T-cell (primary cell): ENCODE measurements at regions not wholly inside any gene's neighbourhood (a gene's known extent, or its start where the extent isn't known, plus 50 kb on each side); places are given as distances from the start of the nearest gene placed in this dataset.

Source experiments
- ATAC-seq, 4 experiments: fragments of 200-7000 bp in 3 of 4; fragments of 150-1000 bp in 1 of 4; cut with Tn5 transposase; replicated peaks in 1 of 4; 1 replicate in 3 of 4; 2 replicates in 1 of 4; pipeline ENCODE4 v1.10.0; 2021; ENCODE audit warnings: moderate library complexity in 3 of 4, mild to moderate bottlenecking in 2 of 4, moderate number of reproducible peaks in 1 of 4
- CTCF ChIA-PET, 2 donors: fragments of 300-600 bp; sonication (Branson Sonifier 250); formaldehyde crosslinking; loops; one replicate each; lab custom pipeline; 2022; ENCODE audit warnings: antibody characterized with exemption in 2 of 2; lab: Charles Lee
- POLR2A ChIA-PET, 2 donors: fragments of 300-600 bp; sonication (Branson Sonifier 250); formaldehyde crosslinking; loops; one replicate each; lab custom pipeline; 2022; ENCODE audit warnings: antibody characterized with exemption in 2 of 2; lab: Charles Lee
- DNase-seq, 35 experiments: peaks; one replicate each; pipeline versions ENCODE4 v3.0.0 to v3.0.0-alpha.2; 2013 to 2023
- H3K27ac ChIP-seq: one replicate; pipeline ENCODE4 v1.5.1; 2013; ENCODE audit warnings: low read length
- H3K27me3 ChIP-seq, 2 experiments: replicated peaks in 1 of 2; 1 replicate in 1 of 2; 2 replicates in 1 of 2; pipeline versions ENCODE4 v1.6.1 to v1.7.0; 2013; ENCODE audit warnings: low read length in 1 of 2, mixed read lengths in 1 of 2; ENCODE audit not compliant: control insufficient read depth in 2 of 2, insufficient read depth in 2 of 2; ENCODE audit errors: extremely low read depth in 1 of 2
- H3K36me3 ChIP-seq, 2 donors: 1 replicate in 1 of 2; 2 replicates in 1 of 2; pipeline versions ENCODE4 v1.6.1 to v1.7.0; 2013; ENCODE audit warnings: low read length in 1 of 2; ENCODE audit not compliant: control insufficient read depth in 2 of 2, insufficient read depth in 1 of 2; ENCODE audit errors: extremely low read depth in 1 of 2
- H3K4me1 ChIP-seq, 2 experiments: 1 replicate in 1 of 2; 2 replicates in 1 of 2; pipeline versions ENCODE4 v1.6.1 to v1.7.0; 2013; ENCODE audit warnings: low read length in 2 of 2, mixed read lengths in 1 of 2; ENCODE audit not compliant: insufficient read depth in 2 of 2, control insufficient read depth in 1 of 2; ENCODE audit errors: extremely low read depth in 1 of 2
- H3K4me3 ChIP-seq, 2 donors: 1 replicate in 1 of 2; 2 replicates in 1 of 2; pipeline versions ENCODE4 v1.5.1 to v1.7.0; 2013; ENCODE audit warnings: mild to moderate bottlenecking in 2 of 2, low read length in 1 of 2, moderate library complexity in 1 of 2; ENCODE audit not compliant: control insufficient read depth in 1 of 2; ENCODE audit errors: extremely low read depth in 1 of 2
- H3K9me3 ChIP-seq: 2 replicates; pipeline ENCODE4 v1.7.0; 2013
- H3K27ac Mint-ChIP-seq, 2 donors: one replicate each; pipeline ENCODE4 v1.8.0; 2020 to 2021; ENCODE audit warnings: mild to moderate bottlenecking in 2 of 2, mixed read lengths in 2 of 2
- H3K27me3 Mint-ChIP-seq, 2 donors: one replicate each; pipeline ENCODE4 v1.8.0; 2021 to 2022; ENCODE audit warnings: mixed read lengths in 2 of 2
- H3K36me3 Mint-ChIP-seq: one replicate; pipeline ENCODE4 v1.8.0; 2021; ENCODE audit warnings: mixed read lengths
- H3K4me1 Mint-ChIP-seq, 3 donors: one replicate each; pipeline ENCODE4 v1.8.0; 2020 to 2022; ENCODE audit warnings: mixed read lengths in 3 of 3, mild to moderate bottlenecking in 1 of 3
- H3K4me3 Mint-ChIP-seq, 3 donors: one replicate each; pipeline ENCODE4 v1.8.0; 2020 to 2022; ENCODE audit warnings: mild to moderate bottlenecking in 3 of 3, mixed read lengths in 3 of 3, moderate library complexity in 3 of 3
- H3K9me3 Mint-ChIP-seq, 3 donors: one replicate each; pipeline ENCODE4 v1.8.0; 2020 to 2022; ENCODE audit warnings: mixed read lengths in 3 of 3
- WGBS: methylation state at CpG from one replicate; pipeline ENCODE4 v1.1.5; 2013; ENCODE audit warnings: missing lambda C conversion rate; ENCODE audit not compliant: insufficient coverage; 5-methylcytosine and 5-hydroxymethylcytosine counted together

GRCh38 chr12:88726806-88727720, 146.8 kb upstream of the KITLG start:
- Histone ChIP-seq H3K27me3 (no peaks in the 10 kb centered on the region), H3K27ac (no peak overlapping the region), H3K9me3 (no peaks in the 10 kb centered on the region), H3K36me3 (no peaks in the 10 kb centered on the region), H3K4me1 (no peaks in the 10 kb centered on the region), H3K4me3 (no peak overlapping the region)
- no peaks in the 10 kb centered on the region for H3K27me3 Mint-ChIP-seq
- ChIA-PET POLR2A (no interaction called here), CTCF (no interaction called here)
- DNase-seq (no peak), ATAC-seq (no peak)
- WGBS: 86% methylated on average over 1 of the region's 3 CpGs
- no peaks in the 10 kb centered on the region for H3K9me3 Mint-ChIP-seq
- no peak overlapping the region for H3K27ac Mint-ChIP-seq
- H3K4me1 Mint-ChIP-seq: no peaks in the 10 kb centered on the region
- no peaks in the 10 kb centered on the region for H3K36me3 Mint-ChIP-seq
- H3K4me3 Mint-ChIP-seq: no peak overlapping the region

GRCh38 chr12:88725592-88726143, 145.4 kb upstream of the KITLG start:
- H3K27me3 Mint-ChIP-seq: no peaks in the 10 kb centered on the region
- H3K27ac ChIP-seq: no peak overlapping the region
- no peaks in the 10 kb centered on the region for H3K27me3 ChIP-seq
- no peaks in the 10 kb centered on the region for H3K4me1 Mint-ChIP-seq
- DNase-seq: no peak
- no peaks in the 10 kb centered on the region for H3K4me1 ChIP-seq
- H3K36me3 ChIP-seq: no peaks in the 10 kb centered on the region
- ChIA-PET POLR2A (no interaction called here), CTCF (no interaction called here)
- no CpG with 5 or more reads among the region's 1 CpG for WGBS
- ATAC-seq: no peak
- H3K27ac Mint-ChIP-seq: no peak overlapping the region
- H3K4me3 Mint-ChIP-seq: no peak overlapping the region
- no peaks in the 10 kb centered on the region for H3K9me3 ChIP-seq
- H3K36me3 Mint-ChIP-seq: no peaks in the 10 kb centered on the region
- H3K4me3 ChIP-seq: no peak overlapping the region
- no peaks in the 10 kb centered on the region for H3K9me3 Mint-ChIP-seq

- Mint-ChIP-seq H3K9me3 (no peaks in the 10 kb centered on the region), H3K4me3 (no peak overlapping the region), H3K4me1 (no peaks in the 10 kb centered on the region), H3K27ac (no peak overlapping the region), H3K36me3 (no peaks in the 10 kb centered on the region), H3K27me3 (no peaks in the 10 kb centered on the region)
- WGBS: 88% methylated on average over 1 of the region's 3 CpGs
- no peak for DNase-seq
- no peaks in the 10 kb centered on the region for H3K27me3 ChIP-seq
- no peaks in the 10 kb centered on the region for H3K4me1 ChIP-seq
- POLR2A ChIA-PET: no interaction called here
- H3K9me3 ChIP-seq: no peaks in the 10 kb centered on the region
- no peaks in the 10 kb centered on the region for H3K36me3 ChIP-seq
- CTCF ChIA-PET: no interaction called here
- no peak overlapping the region for H3K27ac ChIP-seq
- H3K4me3 ChIP-seq: no peak overlapping the region
- ATAC-seq: no peak
Observed at GRCh38 chr12:88723219-88723618, 142.9 kb upstream of the KITLG start.

GRCh38 chr12:88720785-88721650, 140.7 kb upstream of the KITLG start:
- Mint-ChIP-seq H3K4me1 (no peaks in the 10 kb centered on the region), H3K27me3 (no peaks in the 10 kb centered on the region), H3K4me3 (no peak overlapping the region), H3K9me3 (no peaks in the 10 kb centered on the region), H3K27ac (no peak overlapping the region), H3K36me3 (no peaks in the 10 kb centered on the region)
- Histone ChIP-seq H3K36me3 (no peaks in the 10 kb centered on the region), H3K4me1 (no peaks in the 10 kb centered on the region), H3K27ac (no peak overlapping the region), H3K27me3 (no peaks in the 10 kb centered on the region), H3K9me3 (no peaks in the 10 kb centered on the region), H3K4me3 (no peak overlapping the region)
- CTCF ChIA-PET: no interaction called here
- ATAC-seq (no peak), DNase-seq (no peak)
- POLR2A ChIA-PET: no interaction called here
- 58% methylated on average over 2 of the region's 5 CpGs for WGBS

GRCh38 chr12:88720231-88720630, 140.0 kb upstream of the KITLG start:
- H3K9me3 ChIP-seq: no peaks in the 10 kb centered on the region
- ATAC-seq (no peak), DNase-seq (no peak)
- H3K36me3 ChIP-seq: no peaks in the 10 kb centered on the region
- no peak overlapping the region for H3K4me3 Mint-ChIP-seq
- no peak overlapping the region for H3K4me3 ChIP-seq
- CTCF ChIA-PET: no interaction called here
- POLR2A ChIA-PET: no interaction called here
- no peaks in the 10 kb centered on the region for H3K4me1 Mint-ChIP-seq
- no peak overlapping the region for H3K27ac Mint-ChIP-seq
- H3K27ac ChIP-seq: no peak overlapping the region
- H3K9me3 Mint-ChIP-seq: no peaks in the 10 kb centered on the region
- no peaks in the 10 kb centered on the region for H3K27me3 ChIP-seq
- no peaks in the 10 kb centered on the region for H3K4me1 ChIP-seq
- H3K36me3 Mint-ChIP-seq: no peaks in the 10 kb centered on the region
- H3K27me3 Mint-ChIP-seq: no peaks in the 10 kb centered on the region

- ATAC-seq (no peak), DNase-seq (no peak)
- POLR2A ChIA-PET: no interaction called here
- no peaks in the 10 kb centered on the region for H3K36me3 Mint-ChIP-seq
- no peaks in the 10 kb centered on the region for H3K9me3 ChIP-seq
- H3K27me3 Mint-ChIP-seq: no peaks in the 10 kb centered on the region
- CTCF ChIA-PET: no interaction called here
- H3K4me3 ChIP-seq: no peak overlapping the region
- no peaks in the 10 kb centered on the region for H3K36me3 ChIP-seq
- no peak overlapping the region for H3K4me3 Mint-ChIP-seq
- no peaks in the 10 kb centered on the region for H3K9me3 Mint-ChIP-seq
- H3K4me1 ChIP-seq: no peaks in the 10 kb centered on the region
- no peaks in the 10 kb centered on the region for H3K27me3 ChIP-seq
- no peak overlapping the region for H3K27ac Mint-ChIP-seq
- no peaks in the 10 kb centered on the region for H3K4me1 Mint-ChIP-seq
- no peak overlapping the region for H3K27ac ChIP-seq
Observed at GRCh38 chr12:88717188-88717587, 136.9 kb upstream of the KITLG start.
